GM21381 (cell line): ENCODE measurements at regions not wholly inside any gene's neighbourhood (a gene's known extent, or its start where the extent isn't known, plus 50 kb on each side); places are given as distances from the start of the nearest gene placed in this dataset.

ENCODE experiments used
- ATAC-seq: cut with Tn5 transposase; IDR thresholded peaks from one replicate; pipeline ENCODE4 v1.9.1; 2021; ENCODE audit warnings: mild to moderate bottlenecking, moderate library complexity; ENCODE audit not compliant: unreplicated experiment

DNA sequence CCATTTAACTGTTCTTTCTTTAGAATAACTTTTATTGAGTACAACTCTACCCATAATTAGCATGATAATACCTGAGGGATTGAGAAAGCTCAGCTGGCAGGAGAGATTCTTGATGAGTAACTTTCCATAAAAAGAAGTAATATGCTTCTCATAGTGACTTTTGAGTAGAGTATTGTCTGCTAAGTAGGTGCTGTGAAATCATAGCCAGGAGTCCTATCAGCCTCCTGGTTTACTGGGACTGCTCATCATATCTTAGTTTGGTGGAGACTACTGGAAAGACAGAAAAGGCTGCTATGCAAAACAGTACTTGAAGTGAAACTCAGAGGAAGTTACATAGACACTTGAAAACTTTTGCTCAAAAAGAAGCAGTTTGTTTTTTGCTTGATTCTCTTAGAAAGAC is 113.3 kb upstream of the ATP2B1 start:
- peak; percentile 63 for ATAC-seq

DNA sequence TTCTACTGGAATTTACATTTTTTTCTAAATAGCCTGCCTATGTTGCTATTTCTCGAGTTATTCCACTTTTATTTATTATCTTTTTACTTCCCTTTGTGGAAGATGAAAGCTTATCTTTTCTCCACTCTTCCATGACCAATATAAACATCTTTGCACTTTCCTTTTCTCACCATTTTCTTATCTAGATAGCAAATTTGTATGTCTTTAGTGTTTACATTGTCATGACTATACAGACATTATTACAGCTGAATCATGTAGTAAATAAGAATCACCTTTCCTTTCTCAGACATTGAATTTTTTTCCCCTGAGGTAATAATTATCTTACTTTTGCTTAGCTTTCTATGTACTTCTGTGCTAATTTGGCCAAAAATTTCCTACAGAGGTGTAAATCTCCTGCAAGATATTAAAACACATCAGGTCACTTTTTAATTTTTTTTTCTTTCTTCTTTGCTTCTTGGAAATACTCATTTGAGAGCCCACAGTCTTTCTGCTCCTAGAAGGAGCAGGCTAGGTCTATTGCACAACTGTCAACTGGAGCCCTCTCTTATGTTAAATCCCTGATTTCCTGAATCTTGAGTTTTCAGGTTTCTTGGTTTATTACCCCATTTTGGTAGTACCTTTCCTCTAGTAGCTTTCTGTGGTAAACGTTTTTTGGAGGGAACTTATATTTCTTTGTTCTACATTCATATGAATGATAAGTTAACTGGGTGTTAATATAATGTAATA is 109.0 kb upstream of the ATP2B1 start:
- ATAC-seq = no peak

DNA sequence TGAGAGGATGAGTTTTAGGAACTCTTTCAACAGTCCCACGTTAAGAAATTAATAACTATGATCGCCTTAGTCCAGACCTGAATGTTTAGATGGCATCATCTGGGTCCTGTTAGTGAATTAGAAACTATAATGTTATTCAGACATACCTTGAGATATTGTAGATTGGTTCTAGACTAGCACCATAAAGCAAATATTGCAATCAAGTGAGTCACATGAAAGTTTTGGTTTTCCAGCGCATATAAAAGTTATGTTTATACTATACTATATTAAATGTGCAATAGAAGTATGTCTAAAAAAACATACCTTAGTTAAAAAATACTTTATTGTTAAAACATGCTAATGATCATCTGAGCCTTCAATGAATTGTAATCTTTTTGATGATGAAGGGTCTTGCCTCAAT is 106.6 kb upstream of the ATP2B1 start:
- ATAC-seq = no peak

DNA sequence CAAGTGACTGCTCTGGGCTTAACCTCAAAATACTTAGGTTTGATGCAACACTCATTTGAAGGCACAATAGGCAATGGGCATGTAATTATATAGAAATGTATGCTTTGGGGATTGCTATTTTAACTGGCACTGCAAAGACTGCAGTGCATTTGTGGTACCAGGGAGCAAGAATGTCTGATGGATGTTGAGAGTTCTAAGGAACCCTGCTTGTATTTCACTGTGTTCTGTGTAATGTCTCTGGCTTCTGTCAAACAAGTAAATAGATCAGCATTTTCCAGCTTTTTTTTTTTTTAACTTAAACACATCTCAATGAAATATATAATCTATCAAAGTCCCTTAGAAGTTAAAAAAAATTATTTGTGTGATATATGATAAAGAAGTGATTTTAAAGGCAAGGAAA is 94.8 kb upstream of the ATP2B1 start:
- no peak for ATAC-seq

DNA sequence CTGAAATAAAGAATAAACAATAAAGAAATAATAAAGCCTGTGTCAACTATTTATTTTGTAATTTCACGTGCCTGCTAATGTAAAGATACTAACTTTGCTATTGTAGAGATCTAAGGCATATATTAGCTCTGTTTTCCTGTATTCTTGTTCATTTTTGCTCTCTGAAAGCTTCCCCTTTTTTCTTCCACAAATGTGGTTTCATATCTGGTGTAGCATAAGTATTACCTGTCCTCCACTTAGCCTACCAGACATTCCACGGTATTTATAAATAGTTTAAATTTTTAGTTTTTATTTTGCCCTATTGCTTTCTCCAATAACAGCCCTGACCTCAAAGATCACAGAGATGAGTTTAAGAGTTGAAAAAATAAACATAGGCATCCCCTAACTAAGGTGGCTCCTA is 92.6 kb upstream of the ATP2B1 start:
- ATAC-seq = no peak

DNA sequence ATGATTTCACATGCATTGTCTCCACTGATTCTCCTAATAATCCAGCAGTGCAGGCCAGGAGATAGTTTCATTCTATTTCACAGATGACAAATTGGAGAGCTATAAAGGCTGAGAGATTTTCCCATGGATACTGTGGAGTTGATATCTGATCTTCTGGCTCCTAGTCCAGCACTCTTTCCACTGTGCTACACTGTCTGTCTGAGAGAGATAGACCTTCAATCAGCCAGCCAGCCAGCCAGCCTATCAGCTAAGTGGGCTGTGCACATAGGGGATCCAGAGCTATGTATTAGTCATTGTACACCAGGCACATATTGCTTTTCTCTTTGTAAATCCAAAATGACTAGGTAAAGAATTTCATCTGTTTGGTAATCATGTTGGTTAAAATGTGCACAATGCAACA is 91.8 kb upstream of the ATP2B1 start:
- ATAC-seq = no peak

DNA sequence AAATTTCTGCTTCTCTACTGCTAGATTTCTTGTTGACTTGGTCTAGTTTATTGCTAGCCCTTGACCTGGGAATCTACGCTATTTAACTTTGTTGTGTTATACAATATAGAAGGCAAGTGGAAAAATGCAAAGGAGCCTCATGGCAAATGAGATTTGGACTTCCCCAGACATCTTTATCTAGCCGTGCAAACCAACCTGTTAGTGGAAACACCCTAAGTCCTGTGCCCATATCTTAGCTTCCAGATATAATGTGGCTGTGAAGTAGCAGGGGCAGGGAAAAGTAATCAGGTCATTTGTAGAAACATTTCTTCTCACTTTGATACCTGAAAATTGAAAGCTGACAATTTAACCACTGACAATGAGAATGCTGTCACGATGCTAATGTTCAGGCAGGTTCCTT is 90.7 kb upstream of the ATP2B1 start:
- ATAC-seq = no peak

DNA sequence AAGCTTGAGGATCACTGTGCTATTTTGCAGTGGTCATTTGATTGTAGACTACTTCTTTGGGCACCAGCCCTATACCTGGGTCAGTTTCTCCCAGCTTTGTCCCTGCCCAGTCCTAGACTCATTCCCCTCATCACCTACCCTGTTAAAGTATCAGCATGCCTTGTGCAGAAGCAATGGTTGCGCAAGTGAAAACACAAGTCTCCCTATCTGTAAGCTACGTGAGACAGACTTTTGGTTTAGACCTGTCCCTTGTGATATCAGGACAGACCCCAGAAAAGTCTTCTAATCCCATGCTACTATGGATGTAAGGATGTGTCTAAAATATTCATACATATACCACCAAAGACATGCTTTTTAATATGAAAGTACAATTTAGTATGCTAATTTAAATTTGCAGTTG is 88.8 kb upstream of the ATP2B1 start:
- no peak for ATAC-seq

DNA sequence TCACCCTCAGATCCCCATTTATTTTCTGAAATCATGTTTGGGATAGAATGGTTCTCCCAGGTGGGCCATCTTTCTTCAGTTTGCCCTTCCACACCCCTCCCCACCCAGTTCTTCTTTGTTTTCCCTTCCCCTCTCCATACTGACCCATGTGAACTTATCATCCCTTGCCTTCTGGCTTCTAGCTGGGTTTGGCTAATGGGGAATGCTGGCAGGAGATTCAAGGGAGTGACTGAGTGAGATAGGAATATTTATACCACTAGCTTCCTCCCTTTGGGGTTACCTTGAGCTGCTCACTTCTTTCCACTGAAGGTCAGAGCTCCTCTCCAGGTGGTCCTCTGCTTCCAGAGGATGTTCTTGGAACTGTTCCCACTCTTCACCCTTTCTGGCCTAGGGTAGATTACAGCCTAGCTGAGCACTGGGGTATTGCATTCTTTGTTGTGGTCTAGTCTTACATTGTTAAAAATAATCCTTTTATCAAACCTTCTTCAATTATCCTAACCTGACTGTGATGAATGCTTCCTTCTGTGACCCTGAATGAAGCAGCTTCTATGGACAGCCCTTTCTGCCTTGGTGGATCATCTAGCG is 88.3 kb upstream of the ATP2B1 start:
- ATAC-seq = no peak

DNA sequence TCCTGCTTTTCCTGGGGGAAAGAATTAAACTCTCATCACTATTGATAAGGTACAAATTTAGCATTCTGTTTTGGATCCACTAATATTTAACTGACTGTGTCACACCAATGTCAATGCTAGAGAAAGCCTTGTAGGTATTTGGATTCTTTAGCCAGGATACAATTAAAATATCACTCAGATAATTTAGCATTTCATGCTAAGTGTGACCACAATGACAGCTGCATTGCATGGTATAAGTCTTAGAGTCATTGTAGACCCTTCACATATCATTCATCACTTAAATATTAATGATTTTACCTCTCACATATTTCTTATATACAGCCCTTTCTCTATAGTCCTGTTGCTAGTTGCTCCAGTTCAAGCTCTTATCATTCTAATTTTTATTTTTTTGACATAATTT is 85.3 kb upstream of the ATP2B1 start:
- ATAC-seq = no peak

DNA sequence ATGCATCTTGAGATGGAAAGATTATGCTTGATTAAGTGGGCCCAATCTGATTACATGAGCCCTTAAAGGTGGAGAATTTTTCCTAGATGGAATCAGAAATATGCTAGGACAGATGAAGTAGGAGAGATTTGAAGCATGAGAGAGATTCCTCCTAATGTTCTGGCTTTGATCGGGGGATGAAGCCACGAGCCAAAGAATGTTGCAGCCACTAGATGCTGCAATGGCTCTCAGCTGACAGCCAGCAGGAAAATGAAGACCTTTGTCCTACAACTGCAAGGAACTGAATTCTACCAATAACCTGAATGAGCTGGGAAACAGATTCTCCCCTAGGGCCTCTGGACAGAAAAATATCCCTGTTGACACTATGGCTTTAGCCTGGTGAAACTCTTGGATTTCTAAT is 82.6 kb upstream of the ATP2B1 start:
- no peak for ATAC-seq

DNA sequence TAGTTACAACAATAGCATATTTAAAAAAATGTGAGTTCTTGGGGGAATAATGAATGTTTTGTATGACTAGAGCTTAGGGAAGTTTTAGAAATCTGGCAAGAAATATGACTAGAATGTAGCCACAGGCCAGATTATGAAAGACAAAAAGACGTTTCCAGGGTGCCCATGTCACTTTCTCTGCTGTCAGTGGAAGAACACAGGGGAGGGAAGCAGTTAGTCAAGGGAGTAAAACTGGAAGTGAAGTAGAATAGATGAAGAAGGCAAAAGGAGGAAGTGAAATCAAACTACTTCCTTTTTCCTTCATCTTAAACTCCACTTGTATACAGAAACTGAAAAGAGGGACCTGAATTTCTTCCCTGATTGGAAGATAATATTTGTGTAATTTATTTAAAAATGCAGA is 81.2 kb upstream of the ATP2B1 start:
- ATAC-seq = peak; percentile 79

DNA sequence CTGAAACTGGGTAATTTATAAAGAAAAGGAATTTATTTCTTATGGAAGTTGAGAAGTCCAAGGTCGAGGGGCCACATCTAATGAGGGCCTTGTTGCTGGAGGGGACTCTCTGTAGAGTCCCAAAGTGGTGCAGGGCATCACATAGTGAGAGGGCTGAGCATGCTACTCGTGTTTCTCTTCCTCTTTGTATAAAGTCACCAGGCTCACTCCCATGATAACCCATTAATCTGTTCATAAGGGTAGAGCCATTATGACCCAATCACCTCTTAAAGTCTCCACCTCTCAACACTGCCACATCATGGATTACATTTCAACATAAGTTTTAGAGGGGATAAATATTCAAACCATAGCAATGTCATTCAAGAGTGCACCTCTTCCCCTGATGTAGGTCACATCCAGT is 79.1 kb upstream of the ATP2B1 start:
- no peak for ATAC-seq

DNA sequence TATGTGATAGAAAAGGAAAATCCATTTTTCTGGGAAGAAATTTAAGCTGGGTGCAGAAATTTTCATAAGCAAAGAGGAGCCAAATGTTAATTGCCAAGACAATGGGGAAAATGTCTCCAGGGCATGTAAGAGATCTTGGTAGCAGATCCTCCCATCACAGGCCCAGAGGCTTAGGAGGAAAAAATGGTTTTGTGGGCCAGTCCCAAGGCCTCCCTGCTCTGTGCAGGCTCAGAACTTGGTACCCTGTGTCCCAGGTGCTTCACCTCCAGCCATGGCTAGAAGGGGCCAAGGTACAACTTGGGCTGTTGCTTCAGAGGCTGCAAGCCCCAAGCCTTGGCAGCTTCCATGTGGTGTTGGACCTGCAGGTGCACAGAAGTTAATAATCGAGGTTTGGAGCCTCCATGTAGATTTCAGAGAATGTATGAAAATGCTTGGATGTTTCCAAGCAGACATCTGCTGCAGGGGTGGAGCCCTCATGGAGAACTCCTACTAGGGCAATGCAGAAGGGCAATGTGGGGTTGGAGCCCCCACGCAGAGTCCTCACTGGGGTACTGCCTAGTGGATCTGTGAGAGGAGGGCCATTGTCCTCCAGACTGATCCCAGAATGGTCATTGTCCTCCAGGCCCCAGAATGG is 77.7 kb upstream of the ATP2B1 start:
- no peak for ATAC-seq

DNA sequence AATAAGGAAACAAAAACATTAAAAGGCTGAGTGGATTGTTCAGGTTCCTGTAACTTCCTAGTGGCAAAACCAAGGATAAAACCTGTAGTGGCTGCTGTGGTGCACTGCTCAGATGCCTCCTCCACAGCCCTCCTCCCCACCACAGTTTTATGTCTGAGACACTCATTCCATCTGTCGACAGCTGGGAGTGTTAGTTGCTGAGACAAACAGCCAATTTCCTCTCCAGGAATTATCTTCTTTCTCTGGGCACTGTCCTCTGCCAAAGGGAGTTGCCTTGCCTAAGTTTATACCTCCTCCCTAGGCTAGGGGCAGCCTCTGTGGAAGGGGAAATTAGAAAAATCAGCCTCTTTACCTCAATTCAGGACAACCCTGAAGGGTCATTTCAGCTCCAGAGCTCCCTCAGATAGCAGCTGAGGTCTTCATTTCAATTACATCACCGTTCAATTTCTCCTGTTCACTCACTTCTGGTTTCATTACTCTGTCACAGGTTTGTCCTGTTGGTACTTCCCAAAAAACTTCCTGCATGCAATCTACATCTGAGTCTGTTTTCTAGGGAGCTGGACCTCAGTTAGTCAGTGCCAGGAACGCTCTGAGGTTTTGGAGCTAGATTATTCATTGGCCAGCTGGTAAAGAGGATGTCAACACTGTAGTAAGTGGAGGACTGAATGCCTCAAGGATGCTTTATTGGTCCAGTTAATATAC is 74.9 kb upstream of the ATP2B1 start:
- ATAC-seq = no peak

DNA sequence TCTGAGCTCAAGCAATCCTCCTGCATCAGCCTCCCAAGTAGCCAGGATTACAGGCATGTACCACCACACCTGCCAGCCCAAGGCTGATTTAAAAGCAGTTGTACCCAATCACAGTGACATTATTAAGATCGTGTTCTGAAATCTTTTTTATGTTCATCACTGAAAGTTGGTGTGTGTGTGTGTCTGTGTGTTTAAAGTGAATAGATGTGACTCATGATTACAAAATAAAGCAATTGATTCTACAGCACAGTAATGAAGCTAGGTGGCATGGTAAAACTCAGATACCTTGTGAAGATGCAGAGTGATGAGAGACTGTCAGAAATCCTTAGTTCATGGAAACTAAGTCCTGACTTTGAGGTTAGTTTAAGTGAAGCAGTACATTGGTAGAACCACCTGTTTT is 74.2 kb upstream of the ATP2B1 start:
- ATAC-seq = no peak

DNA sequence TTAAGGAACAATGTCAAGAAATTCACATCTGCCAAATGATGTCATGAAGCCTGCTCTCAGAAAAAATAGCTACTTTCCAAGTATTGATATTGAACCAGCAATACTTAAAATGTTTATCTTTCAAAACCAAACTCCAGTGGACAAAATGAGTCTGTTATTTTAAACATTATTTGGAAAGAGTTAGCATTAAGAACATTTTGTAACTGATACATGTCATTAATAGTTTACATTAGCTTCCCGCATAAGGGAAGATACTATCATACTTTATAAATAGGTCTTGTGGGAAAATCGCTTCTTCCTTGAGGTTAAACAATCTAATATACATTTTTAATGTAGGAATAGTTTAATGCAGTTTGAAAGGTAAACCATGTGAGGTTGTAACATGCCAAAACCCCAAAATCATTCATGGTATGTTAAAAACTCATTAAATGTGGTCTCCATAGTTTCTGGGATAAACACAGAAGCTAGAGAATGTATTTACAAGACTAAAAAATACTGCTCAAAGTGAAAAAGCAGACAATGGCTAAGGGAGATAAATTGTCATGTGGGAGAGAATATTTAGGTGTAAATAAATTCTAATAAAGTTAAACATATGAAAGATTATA is 73.4 kb upstream of the ATP2B1 start:
- ATAC-seq = no peak

DNA sequence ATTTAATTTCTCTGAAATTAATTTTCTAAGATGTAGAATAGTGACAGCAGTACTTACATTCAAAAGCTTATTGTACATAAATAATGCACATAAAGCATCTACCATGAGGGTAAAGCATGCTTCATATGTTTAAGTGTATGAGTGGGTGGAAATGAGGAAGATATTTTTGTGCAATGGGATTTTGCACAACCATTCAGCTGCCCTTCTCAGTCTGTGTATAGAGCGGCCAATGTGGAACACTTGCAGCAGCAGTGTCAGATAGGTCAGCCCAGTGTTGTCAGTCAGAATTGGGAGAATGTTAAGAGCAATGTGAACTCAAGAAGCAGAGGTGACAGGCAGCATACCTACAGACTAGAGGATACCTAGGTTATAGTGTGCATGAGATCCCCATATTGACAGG is 72.5 kb upstream of the ATP2B1 start:
- ATAC-seq = no peak

DNA sequence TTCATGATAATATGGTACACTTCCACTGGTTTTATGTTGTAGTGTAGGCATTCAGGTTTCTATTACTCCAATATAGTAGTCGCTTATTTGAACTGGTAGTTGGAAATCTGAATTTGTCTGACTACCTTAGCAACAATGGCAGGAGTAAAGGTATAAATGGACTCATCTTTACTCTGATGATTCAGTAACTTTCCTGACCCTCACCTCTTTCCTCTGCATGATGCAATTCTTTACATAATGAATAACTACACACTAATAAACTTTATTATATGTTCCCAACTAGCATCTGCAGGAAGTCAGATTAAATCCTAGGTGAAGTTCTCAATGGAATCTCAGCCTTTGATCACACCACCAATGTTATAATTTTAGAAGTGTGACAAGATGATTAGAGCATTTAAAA is 70.5 kb upstream of the ATP2B1 start:
- no peak for ATAC-seq

DNA sequence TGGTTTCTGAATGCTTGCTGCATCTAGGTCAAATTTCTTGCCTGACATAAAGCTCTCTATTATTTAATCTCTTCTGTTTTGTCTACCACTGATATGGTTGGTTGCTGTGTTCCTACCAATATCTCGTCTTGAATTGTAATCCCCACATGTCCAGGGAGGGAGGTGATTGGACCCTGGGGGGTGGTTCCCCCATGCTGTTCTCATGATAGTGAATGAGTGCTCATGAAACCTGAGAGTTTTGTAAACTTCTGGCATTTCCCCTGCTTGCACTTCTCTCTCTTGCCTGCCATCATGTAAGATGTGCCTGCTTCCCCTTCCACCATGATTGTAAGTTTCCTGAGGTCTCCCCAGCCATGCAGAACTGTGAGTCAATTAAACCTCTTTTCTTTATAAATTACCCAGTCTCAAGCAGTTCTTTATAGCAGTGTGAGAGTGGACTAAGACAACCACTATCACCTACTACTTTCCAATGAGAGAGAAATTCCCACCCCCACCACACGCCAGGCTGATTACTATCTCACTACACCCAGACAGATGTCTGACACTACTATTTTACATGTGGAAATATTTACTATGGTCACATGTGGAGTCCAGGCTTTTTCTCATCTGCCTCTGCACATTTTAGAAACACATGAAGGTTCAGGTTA is 69.2 kb upstream of the ATP2B1 start:
- no peak for ATAC-seq

DNA sequence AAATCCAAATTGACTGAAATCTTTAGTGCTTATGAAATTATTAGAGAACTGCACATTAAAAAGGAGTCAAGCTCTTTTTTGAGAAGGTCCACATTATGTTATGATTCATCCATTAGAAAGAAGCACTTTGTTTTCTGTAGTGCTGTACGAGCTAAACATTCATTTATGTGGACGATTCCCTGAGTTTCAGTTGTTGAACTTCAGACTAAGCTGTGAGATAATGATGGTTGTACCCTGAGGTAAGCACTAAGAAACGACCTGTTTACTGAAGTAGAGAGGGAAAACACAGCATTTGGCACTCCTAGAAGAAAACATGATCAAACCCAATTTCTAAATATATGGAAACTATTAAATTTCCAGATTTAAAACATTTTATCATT is 67.3 kb upstream of the ATP2B1 start:
- ATAC-seq = no peak
